WTC11 (cell line): ENCODE measurements at regions not wholly inside any gene's neighbourhood (a gene's known extent, or its start where the extent isn't known, plus 50 kb on each side); places are given as distances from the start of the nearest gene placed in this dataset.

Experiments used
- ATF6 ChIP-seq: sonication (generic); formaldehyde crosslinking; IDR thresholded peaks from 2 replicates; pipeline ENCODE4 v1.8.1; 2023; ENCODE audit warnings: mild to moderate bottlenecking, missing genetic modification reagents
- ESRRA ChIP-seq: sonication (generic); formaldehyde crosslinking; IDR thresholded peaks from 2 replicates; pipeline ENCODE4 v1.8.1; 2022; ENCODE audit warnings: mild to moderate bottlenecking, missing genetic modification reagents, borderline replicate concordance
- ZNF423 ChIP-seq: fragments of 250-450 bp; sonication (Bioruptor Pico); IDR thresholded peaks from 2 replicates; pipeline ENCODE4 v2.1.2; 2022; ENCODE audit warnings: mild to moderate bottlenecking, moderate library complexity
- TF ChIP-seq, protein P1 (sequence below): sonication (generic); formaldehyde crosslinking; IDR thresholded peaks from 2 replicates; pipeline ENCODE4 v1.8.1; 2023; ENCODE audit warnings: mild to moderate bottlenecking, missing genetic modification reagents
- TF ChIP-seq, protein P2 (sequence below): fragments of 200-600 bp; IDR thresholded peaks from 2 replicates; pipeline ENCODE4 v1.8.0; 2022; ENCODE audit warnings: antibody characterized with exemption

- TF ChIP-seq, protein P1, sequence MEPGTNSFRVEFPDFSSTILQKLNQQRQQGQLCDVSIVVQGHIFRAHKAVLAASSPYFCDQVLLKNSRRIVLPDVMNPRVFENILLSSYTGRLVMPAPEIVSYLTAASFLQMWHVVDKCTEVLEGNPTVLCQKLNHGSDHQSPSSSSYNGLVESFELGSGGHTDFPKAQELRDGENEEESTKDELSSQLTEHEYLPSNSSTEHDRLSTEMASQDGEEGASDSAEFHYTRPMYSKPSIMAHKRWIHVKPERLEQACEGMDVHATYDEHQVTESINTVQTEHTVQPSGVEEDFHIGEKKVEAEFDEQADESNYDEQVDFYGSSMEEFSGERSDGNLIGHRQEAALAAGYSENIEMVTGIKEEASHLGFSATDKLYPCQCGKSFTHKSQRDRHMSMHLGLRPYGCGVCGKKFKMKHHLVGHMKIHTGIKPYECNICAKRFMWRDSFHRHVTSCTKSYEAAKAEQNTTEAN (CRISPR knock-in tag): no peak
- TF ChIP-seq, protein P2, sequence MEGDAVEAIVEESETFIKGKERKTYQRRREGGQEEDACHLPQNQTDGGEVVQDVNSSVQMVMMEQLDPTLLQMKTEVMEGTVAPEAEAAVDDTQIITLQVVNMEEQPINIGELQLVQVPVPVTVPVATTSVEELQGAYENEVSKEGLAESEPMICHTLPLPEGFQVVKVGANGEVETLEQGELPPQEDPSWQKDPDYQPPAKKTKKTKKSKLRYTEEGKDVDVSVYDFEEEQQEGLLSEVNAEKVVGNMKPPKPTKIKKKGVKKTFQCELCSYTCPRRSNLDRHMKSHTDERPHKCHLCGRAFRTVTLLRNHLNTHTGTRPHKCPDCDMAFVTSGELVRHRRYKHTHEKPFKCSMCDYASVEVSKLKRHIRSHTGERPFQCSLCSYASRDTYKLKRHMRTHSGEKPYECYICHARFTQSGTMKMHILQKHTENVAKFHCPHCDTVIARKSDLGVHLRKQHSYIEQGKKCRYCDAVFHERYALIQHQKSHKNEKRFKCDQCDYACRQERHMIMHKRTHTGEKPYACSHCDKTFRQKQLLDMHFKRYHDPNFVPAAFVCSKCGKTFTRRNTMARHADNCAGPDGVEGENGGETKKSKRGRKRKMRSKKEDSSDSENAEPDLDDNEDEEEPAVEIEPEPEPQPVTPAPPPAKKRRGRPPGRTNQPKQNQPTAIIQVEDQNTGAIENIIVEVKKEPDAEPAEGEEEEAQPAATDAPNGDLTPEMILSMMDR: no peak
- TF ChIP-seq ATF6 (no peak), ESRRA (CRISPR knock-in tag) (no peak), ZNF423 (CRISPR knock-in tag) (no peak)
Observed at GRCh38 chr13:44148159-44148914, 225.3 kb upstream of the SERP2 start.
